Activated CD8-positive, alpha-beta T cell treated with anti-CD3 and anti-CD28 coated beads for 36 hours (primary cell): ENCODE measurements at regions not wholly inside any gene's neighbourhood (a gene's known extent, or its start where the extent isn't known, plus 50 kb on each side); places are given as distances from the start of the nearest gene placed in this dataset.

ENCODE experiments used
- ATAC-seq: fragments of 200-7000 bp; cut with Tn5 transposase; one replicate; pipeline ENCODE4 v1.10.0; 2021; ENCODE audit warnings: mild to moderate bottlenecking, moderate library complexity
- CTCF ChIA-PET: fragments of 350-600 bp; sonication (Branson Sonifier 250); formaldehyde crosslinking; loops from one replicate; lab custom pipeline; 2021; ENCODE audit warnings: antibody characterized with exemption; lab: Charles Lee
- POLR2A ChIA-PET: fragments of 350-600 bp; sonication (Branson Sonifier 250); formaldehyde crosslinking; loops from one replicate; lab custom pipeline; 2021; ENCODE audit warnings: antibody characterized with exemption; lab: Charles Lee
- DNase-seq: peaks from one replicate; pipeline ENCODE4 v3.0.0-alpha.2; 2020
- H3K27ac Mint-ChIP-seq: one replicate; pipeline ENCODE4 v1.8.0; 2021; ENCODE audit warnings: mild to moderate bottlenecking, mixed read lengths
- H3K27me3 Mint-ChIP-seq: one replicate; pipeline ENCODE4 v1.8.0; 2021; ENCODE audit warnings: mixed read lengths
- H3K36me3 Mint-ChIP-seq: one replicate; pipeline ENCODE4 v1.8.0; 2021; ENCODE audit warnings: low read depth, mixed read lengths
- H3K4me1 Mint-ChIP-seq: one replicate; pipeline ENCODE4 v1.8.0; 2021; ENCODE audit warnings: low read depth, mixed read lengths
- H3K4me3 Mint-ChIP-seq: one replicate; pipeline ENCODE4 v1.8.0; 2021; ENCODE audit warnings: mild to moderate bottlenecking, moderate library complexity, mixed read lengths
- H3K9me3 Mint-ChIP-seq: one replicate; pipeline ENCODE4 v1.8.0; 2021; ENCODE audit warnings: mixed read lengths
- intact Hi-C: fragments of 100-400 bp; cut with micrococcal nuclease; formaldehyde crosslinking; loops from one replicate; pipeline ENCODE4 v1.10.0; 2022
- TF ChIP-seq, protein P1 (sequence below): fragments of 200-600 bp; IDR thresholded peaks from one replicate; pipeline ENCODE4 v1.8.0; 2022; ENCODE audit warnings: antibody characterized with exemption, mild to moderate bottlenecking

DNA sequence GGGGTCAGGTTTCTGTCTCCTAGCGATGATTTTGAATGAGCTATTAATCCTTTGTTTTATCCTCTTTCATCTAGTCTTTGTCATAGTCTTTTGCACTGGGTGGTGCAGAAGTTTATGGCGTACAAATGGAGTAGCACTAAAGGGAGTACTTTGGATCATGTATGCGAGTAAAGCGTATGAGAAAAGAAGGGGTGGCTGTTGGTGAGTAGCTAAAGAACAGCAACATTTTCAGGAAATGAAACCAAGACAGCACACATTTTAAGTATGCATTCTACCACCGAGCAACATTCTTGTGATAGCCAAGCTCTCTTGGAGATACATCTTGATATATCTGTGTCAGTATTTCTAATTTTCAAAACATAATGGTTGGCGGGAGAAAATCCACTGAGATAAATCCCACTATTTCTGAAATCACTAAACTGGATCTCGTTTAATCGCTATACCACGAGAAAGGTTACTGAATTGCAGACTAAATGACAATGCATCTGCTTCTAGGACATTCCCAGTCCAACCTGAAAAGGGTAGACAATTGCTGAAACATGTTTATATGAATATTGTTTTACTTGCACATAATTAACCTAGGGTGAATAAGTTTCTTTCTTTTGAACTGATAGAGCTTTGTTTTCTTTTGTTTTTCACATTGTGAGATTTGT is 196.1 kb downstream of the TRIM27 start:
- intact Hi-C loops, result no loop called here
- peaks cover 4% of the 10 kb centered on the region for H3K36me3 Mint-ChIP-seq
- no peak overlapping the region for H3K27ac Mint-ChIP-seq

DNA sequence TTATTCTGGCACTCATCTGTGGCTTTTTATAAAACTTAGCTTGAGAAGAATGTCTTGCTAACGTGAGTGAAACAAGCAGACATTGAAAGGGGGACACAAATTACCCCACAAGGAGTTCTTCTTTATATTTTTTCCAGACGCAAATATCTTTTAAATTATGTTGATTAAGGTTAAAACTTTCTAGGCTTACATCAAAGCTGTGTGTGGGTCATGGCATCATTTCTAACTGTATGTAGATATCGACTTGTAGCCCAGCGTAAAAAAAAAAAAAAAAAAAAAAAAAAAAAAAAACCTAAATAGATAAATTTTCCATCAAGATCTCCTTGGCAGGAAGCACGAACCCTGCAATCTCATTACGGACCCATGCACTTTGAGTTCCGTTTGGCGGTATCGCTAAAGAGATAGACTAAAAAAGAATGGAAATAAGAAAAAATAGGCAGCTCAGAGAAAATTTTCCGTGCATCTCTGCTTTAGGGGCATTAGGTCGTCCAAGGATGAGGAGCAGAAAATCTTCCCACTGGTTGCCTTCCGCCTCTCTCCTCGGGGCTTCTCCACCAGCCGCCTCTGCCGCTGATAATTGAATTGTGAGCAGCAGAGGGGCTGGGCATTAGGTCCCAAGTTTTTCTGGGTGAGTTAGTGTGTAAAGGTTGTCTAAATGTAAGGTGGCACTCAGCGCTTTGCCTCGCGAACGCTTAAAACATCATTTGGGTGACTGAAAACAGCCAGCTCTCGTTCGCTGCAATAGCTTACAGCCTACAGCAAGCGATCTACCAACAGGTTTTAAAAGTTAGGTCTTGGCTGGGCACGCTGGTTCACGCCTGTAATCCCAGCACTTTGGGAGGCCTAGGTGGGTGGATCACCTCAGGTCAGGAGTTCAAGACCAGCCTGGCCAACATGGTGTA is 194.0 kb downstream of the TRIM27 start:
- peak overlapping the region; percentile 87 for H3K27ac Mint-ChIP-seq
- H3K27me3 Mint-ChIP-seq, result peaks cover 74% of the 10 kb centered on the region
- ChIA-PET CTCF (interaction anchor here (1.2 to 1.3 kb wide), 2 partner anchors 43 to 108 kb away, joined by 3 read pairs; no protein-coding TSS in a partner anchor), POLR2A (interaction anchor here (0.8 kb wide), 1 partner anchor 61 kb away, joined by 3 read pairs; no protein-coding TSS in a partner anchor)
- intact Hi-C loops, result no loop called here
- DNase-seq, result no peak
- ATAC-seq, result no peak
- peak overlapping the region; percentile 82 for H3K4me3 Mint-ChIP-seq
- TF ChIP-seq, protein P1, sequence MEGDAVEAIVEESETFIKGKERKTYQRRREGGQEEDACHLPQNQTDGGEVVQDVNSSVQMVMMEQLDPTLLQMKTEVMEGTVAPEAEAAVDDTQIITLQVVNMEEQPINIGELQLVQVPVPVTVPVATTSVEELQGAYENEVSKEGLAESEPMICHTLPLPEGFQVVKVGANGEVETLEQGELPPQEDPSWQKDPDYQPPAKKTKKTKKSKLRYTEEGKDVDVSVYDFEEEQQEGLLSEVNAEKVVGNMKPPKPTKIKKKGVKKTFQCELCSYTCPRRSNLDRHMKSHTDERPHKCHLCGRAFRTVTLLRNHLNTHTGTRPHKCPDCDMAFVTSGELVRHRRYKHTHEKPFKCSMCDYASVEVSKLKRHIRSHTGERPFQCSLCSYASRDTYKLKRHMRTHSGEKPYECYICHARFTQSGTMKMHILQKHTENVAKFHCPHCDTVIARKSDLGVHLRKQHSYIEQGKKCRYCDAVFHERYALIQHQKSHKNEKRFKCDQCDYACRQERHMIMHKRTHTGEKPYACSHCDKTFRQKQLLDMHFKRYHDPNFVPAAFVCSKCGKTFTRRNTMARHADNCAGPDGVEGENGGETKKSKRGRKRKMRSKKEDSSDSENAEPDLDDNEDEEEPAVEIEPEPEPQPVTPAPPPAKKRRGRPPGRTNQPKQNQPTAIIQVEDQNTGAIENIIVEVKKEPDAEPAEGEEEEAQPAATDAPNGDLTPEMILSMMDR, result no peak
- peaks cover 8% of the 10 kb centered on the region for H3K4me1 Mint-ChIP-seq
- H3K9me3 Mint-ChIP-seq, result peaks cover 21% of the 10 kb centered on the region
- H3K36me3 Mint-ChIP-seq, result peaks cover 9% of the 10 kb centered on the region

More for the DNA sequence above, 196.1 kb downstream of the TRIM27 start:
- TF ChIP-seq, protein P1, result no peak
- Mint-ChIP-seq H3K9me3 (peaks cover 12% of the 10 kb centered on the region), H3K27me3 (peaks cover 67% of the 10 kb centered on the region), H3K4me1 (peaks cover 8% of the 10 kb centered on the region), H3K4me3 (no peak overlapping the region)
- ATAC-seq, result no peak
- CTCF ChIA-PET, result interaction anchor here (0.8 kb wide), 1 partner anchor 9 kb away, joined by 3 read pairs; no protein-coding TSS in a partner anchor
- POLR2A ChIA-PET, result interaction anchor here (0.5 kb wide), 1 partner anchor 16 kb away, joined by 3 read pairs; no protein-coding TSS in a partner anchor
- no peak for DNase-seq

DNA sequence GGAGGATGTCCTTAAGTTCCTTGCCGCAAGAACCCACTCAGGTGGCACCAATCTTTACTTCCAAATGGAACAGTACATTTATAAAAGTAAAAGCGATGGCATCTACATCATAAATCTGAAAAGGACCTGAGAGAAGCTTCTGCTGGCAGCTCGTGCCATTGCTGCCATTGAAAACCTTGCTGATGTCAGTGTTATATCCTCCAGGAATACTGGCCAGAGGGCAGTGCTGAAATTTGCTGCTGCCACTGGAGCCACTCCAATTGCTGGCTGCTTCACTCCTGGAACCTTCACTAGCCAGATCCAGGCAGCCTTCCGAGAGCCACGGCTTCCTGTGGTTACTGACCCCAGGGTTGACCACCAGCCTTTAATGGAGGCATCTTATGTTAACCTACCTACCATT is 191.7 kb downstream of the TRIM27 start:
- Mint-ChIP-seq H3K4me3 (no peak overlapping the region), H3K9me3 (peaks cover 32% of the 10 kb centered on the region), H3K27ac (no peak overlapping the region), H3K27me3 (peaks cover 85% of the 10 kb centered on the region), H3K36me3 (peaks cover 16% of the 10 kb centered on the region), H3K4me1 (peaks cover 8% of the 10 kb centered on the region)
- intact Hi-C loops, result no loop called here
- ATAC-seq (no peak), DNase-seq (no peak)
- TF ChIP-seq, protein P1, result no peak
- POLR2A ChIA-PET, result no interaction called here
- CTCF ChIA-PET, result no interaction called here

DNA sequence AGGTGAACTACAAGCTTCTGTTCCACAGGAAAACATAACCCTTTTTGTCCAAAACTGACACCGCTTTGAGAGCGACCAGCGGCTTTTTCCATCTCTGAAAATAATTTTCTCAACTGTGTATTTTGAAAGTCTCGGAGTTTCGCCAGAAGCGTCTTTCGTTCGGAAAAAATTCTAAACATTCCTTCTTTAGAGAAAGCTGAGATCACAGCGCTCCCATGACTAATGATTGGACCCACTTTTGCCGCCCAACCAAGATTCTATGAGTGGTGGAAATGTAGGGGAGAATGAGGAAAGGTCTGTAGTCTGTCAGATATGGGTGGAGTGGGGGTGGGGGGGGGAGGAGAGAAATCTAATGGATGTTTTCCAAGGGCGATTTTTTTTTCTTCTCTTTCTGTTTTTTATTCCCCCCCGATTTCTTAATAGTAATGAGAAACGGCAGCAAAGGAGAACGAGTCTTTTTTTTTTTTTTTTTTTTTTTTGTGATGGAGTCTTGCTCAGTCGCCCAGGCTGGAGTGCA is 189.3 kb downstream of the TRIM27 start:
- H3K4me1 Mint-ChIP-seq, result peaks cover 8% of the 10 kb centered on the region
- H3K27ac Mint-ChIP-seq, result no peak overlapping the region
- intact Hi-C loops, result no loop called here
- ChIA-PET CTCF (no interaction called here), POLR2A (no interaction called here)
- H3K9me3 Mint-ChIP-seq, result peaks cover 43% of the 10 kb centered on the region
- H3K4me3 Mint-ChIP-seq, result no peak overlapping the region
- H3K36me3 Mint-ChIP-seq, result peaks cover 23% of the 10 kb centered on the region
- DNase-seq (no peak), ATAC-seq (no peak)
- TF ChIP-seq, protein P1, result no peak
- peaks cover 83% of the 10 kb centered on the region for H3K27me3 Mint-ChIP-seq
